ENCODE measurements at regions not wholly inside any gene's neighbourhood (a gene's known extent, or its start where the extent isn't known, plus 50 kb on each side); places are given as distances from the start of the nearest gene placed in this dataset.
"Not testable (repeated sequence)": the region's sequence is repeated elsewhere in the genome, so short reads cannot be mapped to it uniquely, and the experiment has no call there.

- not testable (repeated sequence) for TF ChIP-seq POLR2A, CTCF (IDR thresholded peaks at IDR 0.05)
Observed at GRCh38 chr7:65638918-65639317, 234.0 kb upstream of the VKORC1L1 start.
